Prostate gland (tissue), 2 donors: ENCODE measurements at regions not wholly inside any gene's neighbourhood (a gene's known extent, or its start where the extent isn't known, plus 50 kb on each side); places are given as distances from the start of the nearest gene placed in this dataset.

Experiments used
- DNase-seq: peaks from one replicate; pipeline ENCODE4 v3.0.0-alpha.2; 2019; ENCODE audit warnings: low spot score
- H3K27ac ChIP-seq, 2 donors: fragments of 200-600 bp; sonication (generic); 2 replicates each; pipeline ENCODE4 v1.5.1; 2017 to 2019
- H3K27me3 ChIP-seq: fragments of 200-600 bp; sonication (generic); replicated peaks from 2 replicates; pipeline ENCODE4 v1.5.1; 2019; ENCODE audit not compliant: insufficient read depth
- H3K36me3 ChIP-seq, 2 donors: fragments of 200-600 bp; sonication (generic); 1 replicate in 1 of 2; 2 replicates in 1 of 2; pipeline versions ENCODE4 v1.5.1 to v1.8.1; 2017 to 2019
- H3K4me1 ChIP-seq: fragments of 200-600 bp; sonication (generic); replicated peaks from 2 replicates; pipeline ENCODE4 v1.5.1; 2019
- H3K4me3 ChIP-seq, 2 donors: fragments of 200-600 bp; sonication (generic); 2 replicates each; pipeline ENCODE4 v1.5.1; 2017 to 2019
- H3K9me3 ChIP-seq: fragments of 200-600 bp; sonication (generic); 2 replicates; pipeline ENCODE4 v1.5.1; 2017
- CTCF ChIP-seq, 4 experiments: fragments of 200-600 bp in 2 of 4; fragments of 450-650 bp in 2 of 4; sonication (generic) in 2 of 4; IDR thresholded peaks; 1 replicate in 3 of 4; 2 replicates in 1 of 4; pipeline ENCODE4 v1.5.1; 2016 to 2019; ENCODE audit warnings: antibody characterized with exemption in 4 of 4, mild to moderate bottlenecking in 2 of 4, moderate library complexity in 2 of 4
- POLR2A ChIP-seq: fragments of 450-650 bp; IDR thresholded peaks from one replicate; pipeline ENCODE4 v1.6.1; 2016; ENCODE audit warnings: antibody characterized with exemption, mild to moderate bottlenecking
- POLR2AphosphoS5 ChIP-seq: sonication (generic); formaldehyde crosslinking; IDR thresholded peaks from one replicate; pipeline ENCODE4 v1.6.1; 2017; ENCODE audit warnings: antibody characterized with exemption
- WGBS: methylation state at CpG from one replicate; pipeline ENCODE4 v1.1.5; 2018; 5-methylcytosine and 5-hydroxymethylcytosine counted together
- intact Hi-C: fragments of 100-400 bp; cut with DNase I; formaldehyde crosslinking; loops from one replicate; pipeline ENCODE4 v1.14.2; 2022

GRCh38 chr11:87583931-87584330 lies 546.2 kb downstream of the TMEM135 start:
- Histone ChIP-seq H3K36me3 (no peaks in the 10 kb centered on the region), H3K9me3 (no peaks in the 10 kb centered on the region), H3K4me3 (no peak overlapping the region), H3K27ac (no peak overlapping the region), H3K27me3 (no peaks in the 10 kb centered on the region), H3K4me1 (no peaks in the 10 kb centered on the region)
- no peak for DNase-seq
- WGBS = 82% methylated on average over 2 of the region's 2 CpGs
- TF ChIP-seq POLR2A = no peak
- no peak for TF ChIP-seq CTCF (IDR thresholded peaks at IDR 0.05)
- TF ChIP-seq POLR2AphosphoS5 = no peak
- intact Hi-C loops = no loop called here

- Histone ChIP-seq H3K9me3 (no peaks in the 10 kb centered on the region), H3K27ac (no peak overlapping the region), H3K36me3 (no peaks in the 10 kb centered on the region), H3K4me3 (no peak overlapping the region), H3K4me1 (no peaks in the 10 kb centered on the region), H3K27me3 (no peaks in the 10 kb centered on the region)
- no peak for TF ChIP-seq POLR2AphosphoS5
- TF ChIP-seq POLR2A = no peak
- no peak for TF ChIP-seq CTCF (IDR thresholded peaks at IDR 0.05)
- intact Hi-C loops = no loop called here
- no peak for DNase-seq
Measured at GRCh38 chr11:87575088-87575487, 537.4 kb downstream of the TMEM135 start.

- H3K9me3 ChIP-seq = no peaks in the 10 kb centered on the region
- TF ChIP-seq POLR2A (no peak), POLR2AphosphoS5 (no peak), CTCF (IDR thresholded peaks at IDR 0.05) (no peak)
- H3K4me3 ChIP-seq = no peak overlapping the region
- no peaks in the 10 kb centered on the region for H3K27me3 ChIP-seq
- intact Hi-C loops = no loop called here
- no peaks in the 10 kb centered on the region for H3K36me3 ChIP-seq
- DNase-seq = no peak
- H3K4me1 ChIP-seq = no peaks in the 10 kb centered on the region
- no peak overlapping the region for H3K27ac ChIP-seq
Measured at GRCh38 chr11:87574193-87574592, 536.5 kb downstream of the TMEM135 start.

GRCh38 chr11:87573708-87574107 lies 536.0 kb downstream of the TMEM135 start:
- no peak overlapping the region for H3K27ac ChIP-seq
- intact Hi-C loops = no loop called here
- no peaks in the 10 kb centered on the region for H3K4me1 ChIP-seq
- no peak overlapping the region for H3K4me3 ChIP-seq
- no peaks in the 10 kb centered on the region for H3K27me3 ChIP-seq
- TF ChIP-seq CTCF (IDR thresholded peaks at IDR 0.05) (no peak), POLR2AphosphoS5 (no peak), POLR2A (no peak)
- no peaks in the 10 kb centered on the region for H3K9me3 ChIP-seq
- no peak for DNase-seq
- H3K36me3 ChIP-seq = no peaks in the 10 kb centered on the region
- 74% methylated on average over 1 of the region's 1 CpG for WGBS

GRCh38 chr11:87572881-87573280 lies 535.1 kb downstream of the TMEM135 start:
- no peaks in the 10 kb centered on the region for H3K36me3 ChIP-seq
- no peak overlapping the region for H3K27ac ChIP-seq
- no peaks in the 10 kb centered on the region for H3K4me1 ChIP-seq
- H3K4me3 ChIP-seq = no peak overlapping the region
- no peaks in the 10 kb centered on the region for H3K9me3 ChIP-seq
- H3K27me3 ChIP-seq = no peaks in the 10 kb centered on the region
- intact Hi-C loops = no loop called here
- TF ChIP-seq POLR2AphosphoS5 = no peak
- TF ChIP-seq POLR2A = no peak
- TF ChIP-seq CTCF (IDR thresholded peaks at IDR 0.05) = no peak
- no peak for DNase-seq
